ENCODE measurements at regions not wholly inside any gene's neighbourhood (a gene's known extent, or its start where the extent isn't known, plus 50 kb on each side); places are given as distances from the start of the nearest gene placed in this dataset.
"Not testable (repeated sequence)": the region's sequence is repeated elsewhere in the genome, so short reads cannot be mapped to it uniquely, and the experiment has no call there.

DNA sequence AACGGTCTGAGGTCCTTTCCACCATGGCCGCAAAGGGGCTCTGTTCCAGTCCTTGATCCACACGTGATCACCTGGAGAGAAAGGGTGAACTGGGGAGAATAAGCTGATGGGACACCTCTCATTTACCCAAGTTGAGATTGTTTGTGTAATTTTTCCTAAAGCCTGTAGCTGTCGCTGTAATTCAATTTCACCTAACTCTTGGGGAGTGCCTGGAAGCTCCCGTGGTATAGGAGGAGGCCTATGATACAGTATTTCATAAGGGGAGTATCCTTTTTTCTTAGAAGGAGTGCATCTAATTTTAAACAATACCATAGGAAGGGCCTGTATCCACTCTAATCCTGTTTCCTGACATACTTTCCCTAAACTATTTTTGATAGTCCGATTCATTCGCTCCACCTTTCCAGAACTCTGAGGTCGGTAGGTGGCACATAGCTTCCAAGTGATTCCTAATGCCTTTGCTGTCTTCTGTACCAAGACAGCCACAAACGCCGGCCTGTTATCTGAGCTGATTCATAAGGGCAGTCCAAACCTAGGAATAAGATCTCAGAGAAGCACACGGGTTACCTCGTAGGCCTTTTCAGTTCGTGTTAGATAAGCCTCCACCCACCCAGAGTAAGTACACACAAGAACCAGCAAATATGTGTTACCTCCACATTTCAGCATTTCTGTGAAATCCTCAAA lies 78.9 kb upstream of the VEPH1 start:
- not testable (repeated sequence) for DNase-seq (ENCODE audit: low read depth)

DNA sequence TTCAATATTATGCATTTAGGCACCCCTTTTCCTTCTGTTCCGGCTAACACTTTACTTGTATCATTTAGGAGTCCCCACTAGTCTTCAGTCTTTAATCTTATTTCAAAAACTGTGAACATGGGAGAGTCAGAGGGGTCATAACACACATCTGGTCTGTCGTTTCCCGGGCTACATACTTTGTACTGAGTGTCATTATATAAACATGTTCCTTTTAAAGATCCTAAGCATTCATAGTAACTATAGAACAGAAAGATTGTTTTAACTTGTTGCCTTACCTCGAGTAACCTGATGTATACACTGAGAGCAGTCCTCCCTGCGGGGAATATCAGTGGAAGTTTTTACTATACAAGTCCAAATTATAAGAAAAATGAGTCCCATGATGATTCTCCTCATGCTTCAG lies 78.2 kb upstream of the VEPH1 start:
- DNase-seq (ENCODE audit: low read depth) = no peak

DNA sequence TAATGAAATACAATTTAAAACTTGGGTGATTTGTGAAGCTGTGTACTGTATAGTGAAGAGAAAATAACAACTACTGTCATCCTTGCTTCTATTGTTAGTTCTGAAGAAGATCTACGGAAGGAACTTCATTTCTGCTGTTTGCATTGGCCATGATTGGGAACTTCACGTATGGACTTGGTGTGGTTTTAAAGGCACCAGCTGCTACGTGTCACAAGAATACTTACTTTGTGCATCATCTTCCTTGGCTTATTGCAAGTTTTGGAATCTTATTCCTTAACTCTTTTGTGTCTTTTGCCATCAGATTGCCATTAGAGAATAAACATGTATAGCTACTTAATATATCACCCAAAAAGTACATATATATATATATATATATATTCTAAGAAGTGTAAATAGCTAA lies 75.0 kb upstream of the VEPH1 start:
- no peak for DNase-seq (ENCODE audit: low read depth)

DNA sequence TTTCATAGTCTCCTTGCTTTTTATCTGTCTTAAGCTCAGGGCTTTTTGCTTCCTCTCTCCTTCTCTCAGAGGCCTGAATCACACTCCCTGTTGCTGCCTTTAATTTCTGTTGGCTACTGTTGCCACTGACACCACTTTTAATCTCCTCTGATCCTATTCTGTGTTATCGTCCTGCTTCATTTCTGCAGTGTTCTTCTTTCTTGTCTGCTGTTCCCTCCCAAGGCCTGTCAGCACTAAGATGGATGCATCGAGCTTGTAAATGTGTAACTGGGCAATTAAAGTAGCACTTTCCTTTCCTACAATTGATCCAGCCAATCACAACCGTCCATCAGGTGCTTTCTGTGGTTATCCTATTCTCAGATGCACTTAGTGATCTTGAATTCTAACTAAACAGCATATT lies 71.3 kb upstream of the VEPH1 start:
- DNase-seq (ENCODE audit: low read depth) = no peak

DNA sequence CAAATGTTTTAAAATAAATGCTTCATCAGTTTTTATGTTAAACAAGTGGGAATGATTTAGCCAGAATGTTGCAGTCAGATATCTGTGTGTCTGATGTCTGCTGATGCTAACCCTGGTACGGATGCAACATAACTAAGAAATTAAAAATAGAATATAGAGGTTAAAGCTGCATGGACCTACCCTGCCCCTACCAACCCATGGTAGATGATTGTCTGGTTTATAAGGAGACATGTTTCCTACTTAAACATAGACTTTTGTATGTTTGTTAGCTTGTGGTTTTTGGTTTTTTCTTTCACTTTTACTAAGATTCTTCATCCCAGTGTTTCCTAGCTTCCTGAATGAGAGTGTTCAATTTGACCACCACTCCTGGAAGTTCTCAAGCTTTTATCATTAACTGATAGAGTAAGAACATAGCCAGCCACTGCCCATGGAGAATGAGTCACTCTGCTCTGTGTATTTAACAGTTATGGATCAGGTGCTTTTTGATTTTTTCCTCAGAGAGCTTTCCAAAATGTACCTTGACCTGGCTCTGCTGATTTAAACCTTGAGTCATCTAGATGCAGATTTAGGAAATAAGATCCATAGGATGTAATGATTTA lies 70.7 kb upstream of the VEPH1 start:
- DNase-seq (ENCODE audit: low read depth) = no peak

DNA sequence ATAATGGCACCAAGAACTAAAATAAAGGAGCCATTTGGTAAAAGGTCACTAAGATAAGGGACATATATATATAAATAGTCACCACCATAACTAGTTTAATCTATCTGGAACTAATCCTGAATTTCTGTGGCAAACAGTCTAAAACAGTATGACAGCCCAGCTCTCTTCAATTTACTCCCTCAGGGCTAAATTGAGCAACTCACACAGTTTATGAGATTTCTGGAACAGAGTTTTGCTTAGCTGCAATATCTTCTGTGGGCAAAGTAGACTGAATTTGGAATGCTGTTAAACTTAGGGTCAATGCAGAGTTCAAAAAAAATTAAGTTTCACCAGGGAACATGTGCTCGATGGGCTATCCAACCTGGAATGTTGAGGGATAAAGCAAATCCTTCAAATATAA lies 70.1 kb upstream of the VEPH1 start:
- DNase-seq (ENCODE audit: low read depth) = no peak

DNA sequence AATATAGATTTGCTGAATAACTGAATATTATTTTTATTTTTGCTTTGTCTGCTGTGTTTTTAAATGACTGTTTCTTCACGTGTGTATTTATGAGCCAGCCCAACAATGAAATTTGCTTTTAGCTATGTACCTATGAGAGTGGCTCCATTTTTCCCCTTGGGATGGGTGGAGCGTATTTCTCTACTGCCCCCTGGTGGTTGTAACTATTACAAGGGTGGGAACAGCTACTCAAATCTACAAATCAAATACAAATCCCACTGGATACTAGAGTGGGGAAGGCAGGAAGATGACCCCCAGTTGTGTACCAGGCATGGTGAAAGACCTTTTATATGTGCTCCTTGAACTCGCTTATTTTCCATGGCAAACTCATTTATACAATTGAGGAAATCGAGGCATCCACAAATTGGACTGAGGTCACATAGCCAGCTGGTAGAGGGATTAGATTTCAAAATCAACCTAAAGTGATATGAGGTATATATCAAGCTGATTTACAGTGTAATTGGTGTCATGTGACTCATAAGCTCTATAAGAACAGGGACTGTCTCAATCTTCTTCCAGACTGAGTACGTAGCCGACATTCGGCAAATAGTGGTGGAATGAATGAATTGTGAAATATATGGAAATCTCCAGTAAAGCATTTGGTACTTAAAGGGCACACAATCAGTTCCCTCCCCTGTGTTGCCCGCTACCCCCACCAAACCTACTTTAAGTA lies 69.5 kb upstream of the VEPH1 start:
- no peak for DNase-seq (ENCODE audit: low read depth)

DNA sequence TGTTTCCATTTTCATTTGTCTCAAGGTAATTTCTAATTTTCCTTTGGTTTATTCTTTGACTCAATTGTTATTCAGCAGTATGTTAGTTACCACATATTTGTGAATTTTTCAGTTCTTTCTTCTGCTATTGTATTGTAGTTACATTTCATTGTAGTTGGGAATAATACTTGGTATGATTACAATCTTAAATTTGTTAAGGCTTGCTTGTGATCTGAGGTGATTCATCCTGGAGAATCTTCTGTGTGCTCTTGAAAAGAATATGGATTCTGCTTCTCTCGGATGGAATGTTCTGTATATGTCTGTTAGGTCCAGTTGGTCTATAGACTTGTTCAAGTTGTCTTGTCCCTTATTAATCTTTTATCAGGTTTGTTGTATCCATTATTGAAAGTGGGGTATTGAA lies 63.4 kb upstream of the VEPH1 start:
- DNase-seq (ENCODE audit: low read depth) = no peak

DNA sequence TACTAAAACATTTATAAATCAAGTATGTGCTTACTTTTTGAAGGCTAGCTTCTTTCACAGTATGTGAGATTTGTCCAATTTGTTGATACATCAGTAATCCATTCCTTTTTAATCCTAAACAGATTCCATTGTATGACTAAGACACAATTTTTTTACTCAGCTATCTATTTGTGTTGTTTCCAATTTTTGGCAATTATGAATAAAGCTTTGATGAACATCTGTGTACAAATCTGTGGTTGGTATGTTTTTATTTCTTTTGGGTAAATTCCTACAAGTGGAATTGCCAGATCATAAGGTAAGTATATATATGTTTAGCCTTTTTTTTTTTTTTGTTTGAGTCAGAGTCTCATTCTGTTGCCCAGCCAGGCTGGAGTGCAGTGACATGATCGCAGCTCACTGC lies 56.2 kb upstream of the VEPH1 start:
- DNase-seq (ENCODE audit: low read depth) = no peak
